ENCODE measurements at regions not wholly inside any gene's neighbourhood (a gene's known extent, or its start where the extent isn't known, plus 50 kb on each side); places are given as distances from the start of the nearest gene placed in this dataset.

DNA sequence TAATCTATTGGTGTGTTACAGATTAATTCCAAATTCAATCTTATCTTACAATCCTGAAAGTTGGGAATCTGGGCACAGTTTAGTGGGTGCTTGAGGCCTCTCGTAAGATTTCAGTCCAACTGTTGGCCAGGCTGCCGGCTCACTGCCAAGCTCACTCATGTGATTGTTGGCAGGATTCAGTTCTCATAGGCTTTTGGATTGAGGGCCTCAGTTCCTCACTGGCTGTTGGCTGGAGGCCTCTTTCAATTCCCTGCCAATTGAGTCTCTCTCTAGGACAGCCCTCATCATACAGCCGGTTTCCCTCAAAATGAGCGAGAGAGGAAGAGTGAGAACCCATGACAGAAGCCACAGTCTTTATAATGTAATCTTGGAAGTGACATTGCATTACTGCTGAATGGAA lies 123.5 kb upstream of the FBXO33 start:
- Histone ChIP-seq H3K4me3 (no peak overlapping the region), H3K27ac (no peak overlapping the region), H3K36me3 (ENCODE audit: insufficient read depth in 1 of 2, low read depth in 1 of 2) (no peaks in the 10 kb centered on the region), H3K27me3 (ENCODE audit: insufficient read depth in 3 of 3, low read length in 2 of 3) (no peaks in the 10 kb centered on the region), H3K4me1 (no peaks in the 10 kb centered on the region), H3K9me3 (peaks cover 17% of the 10 kb centered on the region)
- ATAC-seq (no peak), DNase-seq (no peak)
- intact Hi-C loops (cut with DNase I), result no loop called here
- WGBS, 3 donors, result 37 to 52% (median 50%) methylated on average over 4 of the region's 4 CpGs
- TF ChIP-seq, protein P1, sequence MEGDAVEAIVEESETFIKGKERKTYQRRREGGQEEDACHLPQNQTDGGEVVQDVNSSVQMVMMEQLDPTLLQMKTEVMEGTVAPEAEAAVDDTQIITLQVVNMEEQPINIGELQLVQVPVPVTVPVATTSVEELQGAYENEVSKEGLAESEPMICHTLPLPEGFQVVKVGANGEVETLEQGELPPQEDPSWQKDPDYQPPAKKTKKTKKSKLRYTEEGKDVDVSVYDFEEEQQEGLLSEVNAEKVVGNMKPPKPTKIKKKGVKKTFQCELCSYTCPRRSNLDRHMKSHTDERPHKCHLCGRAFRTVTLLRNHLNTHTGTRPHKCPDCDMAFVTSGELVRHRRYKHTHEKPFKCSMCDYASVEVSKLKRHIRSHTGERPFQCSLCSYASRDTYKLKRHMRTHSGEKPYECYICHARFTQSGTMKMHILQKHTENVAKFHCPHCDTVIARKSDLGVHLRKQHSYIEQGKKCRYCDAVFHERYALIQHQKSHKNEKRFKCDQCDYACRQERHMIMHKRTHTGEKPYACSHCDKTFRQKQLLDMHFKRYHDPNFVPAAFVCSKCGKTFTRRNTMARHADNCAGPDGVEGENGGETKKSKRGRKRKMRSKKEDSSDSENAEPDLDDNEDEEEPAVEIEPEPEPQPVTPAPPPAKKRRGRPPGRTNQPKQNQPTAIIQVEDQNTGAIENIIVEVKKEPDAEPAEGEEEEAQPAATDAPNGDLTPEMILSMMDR (IDR thresholded peaks at IDR 0.05), result no peak

DNA sequence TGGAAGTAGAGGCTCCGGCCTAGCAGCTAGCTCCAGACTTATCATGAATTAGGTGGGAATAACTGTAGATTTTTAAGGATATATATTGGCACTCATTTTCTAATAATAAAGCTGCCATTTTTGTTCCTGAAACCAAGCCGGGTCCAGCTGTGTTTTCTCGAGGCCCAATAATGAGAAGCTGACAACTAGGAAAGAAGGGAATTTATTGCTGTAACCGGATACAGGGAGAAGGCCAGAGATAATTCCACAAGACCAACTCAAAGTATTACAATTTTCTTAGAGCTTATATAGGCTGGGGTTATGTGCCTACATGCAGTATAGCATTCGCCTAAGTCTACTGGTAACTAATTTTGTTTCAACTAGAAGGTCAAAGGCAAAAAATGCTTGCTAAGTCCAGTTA lies 122.3 kb upstream of the FBXO33 start:
- intact Hi-C loops (cut with DNase I), result no loop called here
- 44 to 52% (median 46%) methylated on average over 5 of the region's 5 CpGs for WGBS, 3 donors
- Histone ChIP-seq H3K4me1 (no peaks in the 10 kb centered on the region), H3K9me3 (peaks cover 17% of the 10 kb centered on the region), H3K27ac (no peak overlapping the region), H3K27me3 (ENCODE audit: insufficient read depth in 3 of 3, low read length in 2 of 3) (no peaks in the 10 kb centered on the region), H3K36me3 (ENCODE audit: insufficient read depth in 1 of 2, low read depth in 1 of 2) (no peaks in the 10 kb centered on the region), H3K4me3 (no peak overlapping the region)
- TF ChIP-seq, protein P1 (IDR thresholded peaks at IDR 0.05), result no peak
- no peak for DNase-seq
- no peak for ATAC-seq

DNA sequence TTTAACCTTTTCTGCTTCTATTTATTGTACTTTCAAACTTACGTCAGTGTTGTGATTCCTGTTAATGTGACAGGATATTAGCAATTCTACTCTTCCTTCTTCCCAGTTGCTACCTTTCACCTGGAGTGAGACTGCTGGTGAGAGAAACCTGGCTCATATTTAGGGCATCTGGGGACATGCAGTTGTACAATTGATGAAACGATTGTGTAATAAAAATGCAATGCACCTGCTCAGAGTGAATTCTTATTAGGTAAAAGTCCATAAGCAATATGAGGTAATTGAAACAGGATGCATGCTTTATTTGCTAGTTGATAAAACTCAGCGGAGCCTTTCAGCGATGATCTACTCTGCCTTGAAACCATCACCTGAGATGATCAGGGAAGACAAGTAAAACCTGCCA lies 116.1 kb upstream of the FBXO33 start:
- Histone ChIP-seq H3K27me3 (ENCODE audit: insufficient read depth in 3 of 3, low read length in 2 of 3) (no peaks in the 10 kb centered on the region), H3K27ac (no peak overlapping the region), H3K4me1 (no peaks in the 10 kb centered on the region), H3K36me3 (ENCODE audit: insufficient read depth in 1 of 2, low read depth in 1 of 2) (no peaks in the 10 kb centered on the region), H3K9me3 (peaks cover 16% of the 10 kb centered on the region), H3K4me3 (no peak overlapping the region)
- ATAC-seq (no peak), DNase-seq (no peak)
- WGBS, 3 donors, result 80 to 85% (median 85%) methylated on average over 4 of the region's 4 CpGs
- TF ChIP-seq, protein P1 (IDR thresholded peaks at IDR 0.05), result no peak
- intact Hi-C loops (cut with DNase I), result no loop called here

DNA sequence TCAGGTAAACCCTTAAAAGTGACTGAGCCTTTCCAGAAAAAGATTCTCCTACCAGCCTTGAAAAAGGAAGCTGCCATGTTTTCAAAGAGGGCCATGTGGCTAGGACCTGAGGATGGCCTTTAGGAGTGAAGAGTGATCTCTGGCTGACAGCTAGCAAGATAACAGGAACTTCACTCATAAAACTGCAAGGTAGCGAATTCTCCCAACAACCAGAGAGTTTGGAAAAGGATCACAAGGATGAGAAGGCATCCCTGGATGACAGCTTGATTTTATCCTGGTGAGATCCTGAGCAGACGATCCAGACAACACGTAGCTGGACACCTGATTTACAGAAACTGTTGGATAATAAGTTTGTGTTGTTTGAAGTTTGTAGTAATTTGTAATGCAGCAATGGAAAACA lies 115.6 kb upstream of the FBXO33 start:
- intact Hi-C loops (cut with DNase I), result no loop called here
- TF ChIP-seq, protein P1 (IDR thresholded peaks at IDR 0.05), result no peak
- Histone ChIP-seq H3K4me3 (no peak overlapping the region), H3K4me1 (no peaks in the 10 kb centered on the region), H3K36me3 (ENCODE audit: insufficient read depth in 1 of 2, low read depth in 1 of 2) (no peaks in the 10 kb centered on the region), H3K27me3 (ENCODE audit: insufficient read depth in 3 of 3, low read length in 2 of 3) (no peaks in the 10 kb centered on the region), H3K27ac (no peak overlapping the region), H3K9me3 (peaks cover 21% of the 10 kb centered on the region)
- 72 to 80% (median 77%) methylated on average over 3 of the region's 3 CpGs for WGBS, 3 donors
- DNase-seq (no peak), ATAC-seq (no peak)

DNA sequence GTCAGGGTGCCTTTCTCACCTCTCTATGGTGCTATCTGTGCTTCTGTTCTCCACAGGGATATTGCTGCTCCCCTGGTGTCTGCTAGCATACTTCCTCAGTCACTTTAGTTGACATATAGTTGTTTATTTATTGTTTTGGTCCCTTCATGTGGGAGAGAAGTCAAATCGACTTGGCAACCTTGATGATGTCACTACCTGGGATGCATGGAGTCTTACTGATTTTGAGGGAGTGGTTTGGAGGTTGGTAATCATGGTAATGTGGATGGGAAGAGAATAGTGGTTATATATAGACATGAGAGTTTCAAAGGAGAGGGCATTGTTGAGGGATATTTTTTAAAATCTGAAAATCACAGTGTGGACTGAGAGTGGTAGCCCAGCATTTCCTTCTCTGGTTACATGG lies 73.6 kb upstream of the FBXO33 start:
- Histone ChIP-seq H3K9me3 (peaks cover 9% of the 10 kb centered on the region), H3K4me1 (no peaks in the 10 kb centered on the region), H3K36me3 (ENCODE audit: insufficient read depth in 1 of 2, low read depth in 1 of 2) (no peaks in the 10 kb centered on the region), H3K27me3 (ENCODE audit: insufficient read depth in 3 of 3, low read length in 2 of 3) (no peaks in the 10 kb centered on the region), H3K27ac (no peak overlapping the region), H3K4me3 (no peak overlapping the region)
- DNase-seq (no peak), ATAC-seq (no peak)
- 49 to 53% (median 53%) methylated on average over 1 of the region's 1 CpG for WGBS, 3 donors
- intact Hi-C loops (cut with DNase I), result no loop called here
- TF ChIP-seq, protein P1 (IDR thresholded peaks at IDR 0.05), result no peak
